D721Med (cell line): ENCODE measurements at regions not wholly inside any gene's neighbourhood (a gene's known extent, or its start where the extent isn't known, plus 50 kb on each side); places are given as distances from the start of the nearest gene placed in this dataset.

Experiments used
- DNase-seq: peaks from one replicate; pipeline ENCODE4 v3.0.0; 2011; ENCODE audit warnings: low spot score; ENCODE audit not compliant: insufficient read length
- FAIRE-seq: peaks from 2 replicates; lab custom pipeline; 2011; peaks lifted over from hg19 to GRCh38; lab: Jason Lieb, UNC
- CTCF ChIP-seq: IDR thresholded peaks from 2 replicates; pipeline ENCODE4 v1.5.1; 2012; ENCODE audit warnings: mild to moderate bottlenecking, control low read depth; ENCODE audit not compliant: insufficient read depth; ENCODE audit errors: missing control alignments

- DNase-seq (no peak), FAIRE-seq (no peak)
These were observed 119.7 kb downstream of the GGTLC2 start for GRCh38 chr22:22764085-22764484.

GRCh38 chr22:22767876-22768602 lies 119.6 kb upstream of the IGLL5 start:
- TF ChIP-seq CTCF: no peak
- no peak for FAIRE-seq
- no peak for DNase-seq

More at GRCh38 chr22:22764085-22764484, 119.7 kb downstream of the GGTLC2 start:
- TF ChIP-seq CTCF: no peak

GRCh38 chr22:22768885-22769284 lies 118.7 kb upstream of the IGLL5 start:
- TF ChIP-seq CTCF: no peak
- FAIRE-seq (no peak), DNase-seq (no peak)

GRCh38 chr22:22769434-22770279 lies 118.0 kb upstream of the IGLL5 start:
- DNase-seq (no peak), FAIRE-seq (no peak)
- TF ChIP-seq CTCF: no peak

GRCh38 chr22:22770280-22770871 lies 117.2 kb upstream of the IGLL5 start:
- no peak for FAIRE-seq
- DNase-seq: no peak
- TF ChIP-seq CTCF: peak; percentile 43

GRCh38 chr22:22770881-22771280 lies 116.7 kb upstream of the IGLL5 start:
- DNase-seq (no peak), FAIRE-seq (no peak)
- TF ChIP-seq CTCF: no peak
